ENCODE measurements at regions not wholly inside any gene's neighbourhood (a gene's known extent, or its start where the extent isn't known, plus 50 kb on each side); places are given as distances from the start of the nearest gene placed in this dataset.
A peak's percentile ranks its signal among the peaks of the same experiment; 100 is the strongest.
"Not testable (repeated sequence)": the region's sequence is repeated elsewhere in the genome, so short reads cannot be mapped to it uniquely, and the experiment has no call there.

DNA sequence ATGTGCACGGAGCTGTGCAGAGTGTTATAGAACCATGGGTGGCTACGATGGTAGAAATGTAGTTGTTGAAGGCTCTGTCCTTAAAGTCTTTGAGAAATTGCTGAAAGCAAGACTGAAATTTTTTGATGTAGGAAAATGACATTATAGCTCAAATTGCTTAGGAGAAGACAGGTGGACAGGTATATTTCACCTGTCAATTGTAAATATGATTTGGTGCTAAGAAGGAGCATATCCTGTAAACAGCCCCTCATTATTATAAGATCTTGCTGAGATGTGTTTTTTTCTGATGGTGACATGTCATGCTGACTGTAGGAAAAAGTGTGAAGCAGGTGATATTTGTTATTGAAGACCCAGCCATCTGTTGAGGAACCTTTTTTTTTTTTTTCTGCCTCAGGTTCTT lies 377.9 kb downstream of the PSAT1 start:
- DNase-seq (ENCODE audit: low read depth), result no peak

DNA sequence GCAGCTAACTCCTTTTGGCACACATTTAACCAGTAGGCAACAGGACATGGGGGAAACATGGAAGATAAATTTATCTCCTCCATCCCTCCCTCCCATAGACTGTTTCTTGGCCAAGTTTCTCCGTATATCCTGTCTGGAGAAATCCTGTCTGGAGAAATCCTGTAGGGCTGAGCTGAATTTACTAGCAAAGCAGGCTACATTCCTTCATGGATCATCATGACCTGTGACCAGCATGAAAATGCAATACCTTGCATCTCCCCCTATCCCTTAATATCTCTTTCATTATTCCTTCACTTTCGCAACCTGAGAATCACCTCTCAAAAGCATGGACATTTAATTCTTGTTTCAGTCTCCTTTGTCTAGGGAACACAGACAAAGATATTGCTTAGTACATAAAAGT lies 379.1 kb downstream of the PSAT1 start:
- peak; percentile 31 for DNase-seq (ENCODE audit: low read depth)

DNA sequence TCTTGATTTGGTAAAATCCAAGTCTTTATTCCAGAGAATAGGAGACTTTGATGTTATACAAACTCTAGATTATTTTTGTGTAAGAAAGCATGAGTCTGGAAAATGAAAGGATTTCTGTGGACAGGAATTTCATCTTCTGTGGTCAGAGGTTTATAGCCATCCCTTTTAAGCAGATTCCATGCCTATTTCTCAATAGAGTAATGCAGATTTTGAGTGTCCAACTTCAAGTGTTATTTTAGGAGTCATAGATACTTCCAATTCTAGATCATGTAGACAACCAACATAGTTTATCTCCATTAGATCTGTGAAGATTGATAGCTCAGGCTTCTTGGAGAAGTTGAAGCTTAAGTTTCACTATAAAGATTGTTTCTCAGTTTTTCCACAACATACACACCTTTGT lies 379.7 kb downstream of the PSAT1 start:
- DNase-seq (ENCODE audit: low read depth), result peak; percentile 48

DNA sequence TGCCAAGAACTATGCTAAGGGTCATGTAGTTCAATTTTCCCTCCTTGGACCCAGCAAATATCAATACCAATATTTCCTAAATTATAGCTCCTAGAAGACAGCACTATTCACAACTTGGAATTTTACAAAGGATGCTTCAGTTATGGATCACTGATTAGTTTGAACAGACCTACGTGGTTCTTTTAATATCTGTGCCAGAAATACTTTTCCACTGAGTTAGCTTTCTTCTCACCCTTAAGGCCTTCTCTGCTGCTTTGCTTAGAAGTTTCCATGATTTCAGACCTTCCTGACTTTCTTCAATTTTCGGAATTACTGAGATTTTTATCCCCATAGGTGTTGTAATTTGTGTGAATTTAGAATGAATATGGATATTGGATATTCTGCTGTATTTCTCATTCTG lies 380.4 kb downstream of the PSAT1 start:
- peak; percentile 55 for DNase-seq (ENCODE audit: low read depth)

DNA sequence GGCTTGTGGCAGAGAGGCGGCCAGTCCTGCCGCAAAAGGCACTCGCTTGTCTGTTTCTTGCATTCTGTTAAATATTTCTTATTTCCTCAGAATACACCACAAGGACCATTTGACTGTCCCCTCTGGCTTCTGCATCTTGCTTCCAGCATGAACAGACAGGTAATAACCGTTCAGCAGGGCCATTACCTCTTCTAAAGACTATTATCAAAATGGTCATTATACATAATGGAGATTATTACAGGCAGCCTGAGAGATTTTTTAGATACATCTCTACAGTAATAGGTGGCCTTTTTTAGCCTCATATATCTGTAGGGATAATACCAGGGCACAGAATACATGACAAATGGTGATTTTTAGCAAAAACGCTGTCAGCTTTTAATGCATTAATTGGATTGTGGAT lies 382.0 kb downstream of the PSAT1 start:
- no peak for DNase-seq (ENCODE audit: low read depth)

DNA sequence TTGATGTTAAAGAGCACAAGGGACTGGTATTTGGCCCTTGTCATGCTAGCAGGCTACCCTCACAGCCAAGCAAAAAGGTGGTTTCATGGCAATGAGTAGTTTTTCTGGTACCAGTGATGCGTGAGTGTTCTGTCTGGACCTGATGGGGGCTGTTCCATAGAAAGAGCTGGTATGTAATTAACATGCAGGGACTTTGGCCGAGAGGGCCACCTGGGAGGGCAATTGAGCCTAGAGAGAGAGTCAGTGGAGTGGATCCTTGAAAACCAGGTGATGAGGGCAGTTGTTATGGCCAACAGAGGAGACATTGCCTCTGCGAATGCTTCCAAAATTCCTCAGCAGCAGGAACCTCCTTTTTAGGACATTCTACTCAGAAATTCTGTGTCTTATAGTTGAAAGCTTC lies 383.3 kb downstream of the PSAT1 start:
- DNase-seq (ENCODE audit: low read depth), result no peak

DNA sequence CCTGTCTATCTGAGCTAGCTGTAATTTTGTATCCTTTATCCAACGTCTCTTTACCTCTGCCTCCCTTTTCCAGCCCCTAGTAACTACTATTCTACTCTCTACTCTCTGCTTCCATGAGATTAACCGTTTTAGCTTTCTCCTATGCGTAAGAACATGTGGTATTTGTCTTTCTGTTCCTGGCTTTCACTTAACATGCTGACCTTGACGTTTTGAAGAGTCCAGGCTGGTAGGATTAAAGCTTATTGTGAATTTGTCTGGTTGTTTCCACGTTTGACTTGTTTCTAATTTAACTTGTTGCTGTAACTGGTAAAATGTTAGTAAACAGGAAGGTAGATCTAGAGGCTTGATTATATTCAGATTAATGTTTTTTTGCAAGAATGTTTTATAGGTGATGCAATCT lies 385.3 kb downstream of the PSAT1 start:
- DNase-seq (ENCODE audit: low read depth), result no peak

DNA sequence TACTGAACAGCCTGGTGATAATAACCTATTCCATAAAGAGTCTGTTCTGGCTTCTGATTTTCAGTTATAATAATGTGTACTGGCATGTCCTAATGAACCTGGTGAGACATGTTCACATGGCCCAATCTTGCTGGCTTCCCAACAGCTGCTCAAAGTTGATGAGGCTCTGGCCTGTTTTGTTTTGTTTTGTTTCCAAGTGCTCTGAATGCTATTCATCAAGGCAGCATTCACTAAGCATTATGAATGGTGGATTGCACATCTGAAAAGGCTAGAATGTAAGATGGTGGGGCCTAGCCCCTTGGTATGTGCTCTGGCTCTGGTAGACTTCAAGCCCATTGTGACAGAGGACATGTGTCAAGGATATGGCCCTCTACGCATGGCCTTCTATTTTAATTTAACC lies 388.5 kb downstream of the PSAT1 start:
- DNase-seq (ENCODE audit: low read depth), result no peak

DNA sequence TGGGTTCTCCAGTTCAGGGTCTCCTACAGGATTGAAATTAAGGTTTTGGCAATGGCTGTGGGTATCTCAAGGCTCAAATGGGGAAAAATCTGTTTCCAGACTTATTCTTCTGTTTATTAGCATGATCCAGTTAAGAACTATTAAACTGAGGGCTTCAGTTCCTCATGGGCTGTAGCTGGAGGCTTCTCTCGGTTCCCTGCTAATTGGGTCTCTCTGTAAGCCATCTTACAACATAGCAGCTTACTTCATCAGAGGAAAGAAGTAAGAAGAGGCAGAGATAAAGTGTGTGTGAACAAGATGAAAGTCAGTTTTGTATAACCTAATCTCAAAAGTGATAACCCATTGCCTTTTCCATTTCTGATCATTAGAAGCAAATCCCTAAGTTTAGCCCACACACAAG lies 391.9 kb downstream of the PSAT1 start:
- no peak for DNase-seq (ENCODE audit: low read depth)

DNA sequence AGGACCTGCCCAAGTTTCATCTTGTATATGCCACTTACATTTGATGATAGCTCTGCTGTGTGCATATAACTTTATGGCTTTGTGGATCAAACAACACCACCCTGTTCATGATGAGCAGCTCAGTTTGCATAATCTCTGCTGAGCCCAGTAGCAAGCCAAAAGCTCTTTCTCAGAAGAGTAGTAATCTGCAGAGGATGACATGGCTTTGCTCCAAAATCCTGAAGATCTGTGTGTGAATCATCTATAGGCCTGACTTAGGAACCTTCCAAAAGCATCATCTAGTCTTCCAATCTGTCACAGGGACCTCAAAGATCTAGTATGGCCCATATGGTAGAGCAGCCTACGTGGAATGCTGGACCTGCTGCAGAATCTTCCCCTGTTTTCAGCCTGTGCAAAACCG lies 394.6 kb downstream of the PSAT1 start:
- DNase-seq (ENCODE audit: low read depth), result peak; percentile 30

DNA sequence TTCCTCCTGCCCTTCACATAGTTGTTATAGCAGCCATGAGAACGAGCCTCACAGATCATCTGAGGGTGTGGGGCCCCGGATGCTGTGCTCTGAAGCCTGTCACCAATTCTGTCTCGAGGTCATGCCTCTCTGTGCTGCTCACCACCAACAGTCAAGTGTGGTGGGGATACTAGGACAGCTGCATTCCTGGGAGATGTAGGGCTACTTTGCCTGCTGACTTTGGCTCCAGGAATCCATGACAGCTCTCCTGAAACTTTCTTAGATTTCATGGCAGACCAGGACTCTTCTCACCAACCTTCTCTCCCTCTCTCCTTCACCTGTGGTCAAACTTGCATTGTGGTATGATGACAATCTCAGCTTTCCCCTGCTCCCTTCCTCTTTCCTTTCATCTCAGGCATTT lies 395.9 kb downstream of the PSAT1 start:
- DNase-seq (ENCODE audit: low read depth), result peak; percentile 70

DNA sequence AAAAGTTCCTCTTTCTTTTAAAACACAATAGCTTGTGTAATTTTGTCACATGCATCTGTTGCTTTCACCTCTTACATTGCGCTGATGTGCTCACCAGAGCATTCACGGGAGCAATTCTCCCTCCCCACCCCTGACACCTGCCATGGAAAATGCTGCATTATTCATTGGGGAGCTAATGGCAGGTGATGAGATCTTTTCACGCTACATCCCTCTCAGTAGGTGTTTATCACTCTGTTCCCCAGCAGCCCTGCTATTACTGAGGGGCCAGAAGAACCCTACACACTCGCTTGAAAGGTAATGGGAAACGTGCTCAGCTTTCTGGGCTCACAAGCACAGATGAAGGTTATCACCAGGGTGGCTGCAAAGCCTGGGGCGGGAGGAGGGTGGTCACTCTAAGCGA lies 398.0 kb downstream of the PSAT1 start:
- DNase-seq (ENCODE audit: low read depth), result no peak

DNA sequence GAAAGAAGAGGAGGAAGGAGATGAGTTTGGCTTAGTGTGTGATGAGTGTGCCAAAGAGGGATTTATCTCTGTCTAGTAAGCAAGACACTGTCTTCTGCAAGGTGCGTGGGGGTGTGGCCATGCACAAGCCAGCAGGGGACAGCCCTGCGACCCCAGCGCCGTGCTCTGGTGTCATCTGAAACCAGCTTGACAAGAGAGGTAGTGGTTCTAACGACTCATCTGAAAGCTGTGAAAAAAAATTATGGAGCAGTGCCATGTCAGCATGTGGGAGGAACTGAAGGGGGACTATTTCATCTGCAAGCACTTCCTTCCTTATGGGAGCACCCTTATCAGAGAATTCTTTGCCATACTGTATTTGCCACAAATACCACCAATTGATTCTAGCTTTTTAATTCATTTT lies 398.6 kb downstream of the PSAT1 start:
- DNase-seq (ENCODE audit: low read depth), result no peak

DNA sequence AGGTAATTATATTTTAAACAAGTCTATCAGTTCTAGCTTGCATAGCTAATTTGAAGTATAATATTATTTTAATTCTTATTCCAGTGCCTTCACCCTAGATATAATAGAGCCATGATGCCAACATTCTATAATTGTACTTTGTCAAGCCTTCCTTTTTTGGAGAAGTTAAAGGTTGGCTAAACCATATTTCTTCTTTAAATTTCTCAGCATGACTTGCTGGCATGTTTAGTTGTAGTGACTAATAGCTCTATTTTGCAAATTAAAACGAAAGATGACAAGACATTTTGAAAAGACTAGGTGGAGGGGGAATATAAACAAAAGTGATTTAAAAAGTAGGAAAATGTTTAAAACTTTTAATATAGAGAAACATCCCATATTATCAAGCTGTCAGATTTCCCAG lies 400.7 kb downstream of the PSAT1 start:
- DNase-seq (ENCODE audit: low read depth), result peak; percentile 8

DNA sequence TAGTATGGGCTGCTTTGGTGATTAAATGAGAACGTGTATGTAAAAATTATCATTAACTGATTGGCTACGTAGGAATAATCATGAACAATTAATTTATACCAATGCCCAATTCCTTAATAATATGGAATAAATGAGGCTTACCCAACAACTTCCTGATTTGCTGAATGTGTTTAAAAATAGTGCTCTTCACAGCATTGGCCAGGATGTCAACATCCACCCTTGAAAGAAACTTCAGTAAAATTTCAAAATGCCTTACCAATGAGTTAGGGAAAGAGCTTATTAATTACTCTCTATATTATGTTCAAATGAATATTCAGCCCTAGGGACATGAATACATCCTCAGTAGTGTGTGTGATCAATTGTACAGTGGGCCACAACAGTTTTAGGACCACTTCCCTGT lies 401.4 kb downstream of the PSAT1 start:
- no peak for DNase-seq (ENCODE audit: low read depth)

DNA sequence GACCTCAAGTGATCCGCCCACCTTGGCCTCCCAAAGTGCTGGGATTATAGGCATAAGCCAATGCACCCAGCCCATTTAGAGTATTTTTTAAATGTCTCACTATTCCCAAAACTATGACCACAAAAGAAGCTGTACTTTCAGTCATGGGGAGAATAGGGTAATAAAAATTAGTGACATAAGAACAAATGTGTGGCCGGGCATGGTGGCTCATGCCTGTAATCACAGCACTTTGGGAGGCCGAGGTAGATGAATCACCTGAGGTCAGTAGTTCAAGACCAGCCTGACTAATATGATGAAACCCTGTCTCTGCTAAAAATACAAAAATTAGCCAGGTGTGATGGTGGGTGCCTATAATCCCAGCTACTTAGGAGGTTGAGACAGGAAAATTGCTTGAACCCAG lies 402.3 kb downstream of the PSAT1 start:
- DNase-seq (ENCODE audit: low read depth), result peak; percentile 42

DNA sequence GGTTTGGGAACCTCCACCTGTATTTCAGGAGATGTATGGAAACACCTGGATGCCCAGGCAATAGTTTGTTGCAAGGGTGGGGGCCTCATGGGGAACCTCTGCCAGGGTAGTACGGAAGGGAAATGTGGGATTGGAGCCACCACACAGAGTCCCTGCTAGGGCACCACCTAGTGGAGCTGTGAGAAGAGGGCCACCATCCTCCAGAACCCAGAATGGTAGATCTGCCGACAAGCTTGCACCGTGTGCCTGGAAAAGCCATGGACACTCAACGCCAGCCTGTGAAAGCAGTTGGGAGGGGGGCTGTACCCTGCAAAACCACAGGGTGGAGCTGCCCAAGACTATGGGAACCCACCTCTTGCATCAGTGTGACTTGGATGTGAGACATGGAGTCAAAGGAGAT lies 407.2 kb downstream of the PSAT1 start:
- not testable (repeated sequence) for DNase-seq (ENCODE audit: low read depth)

DNA sequence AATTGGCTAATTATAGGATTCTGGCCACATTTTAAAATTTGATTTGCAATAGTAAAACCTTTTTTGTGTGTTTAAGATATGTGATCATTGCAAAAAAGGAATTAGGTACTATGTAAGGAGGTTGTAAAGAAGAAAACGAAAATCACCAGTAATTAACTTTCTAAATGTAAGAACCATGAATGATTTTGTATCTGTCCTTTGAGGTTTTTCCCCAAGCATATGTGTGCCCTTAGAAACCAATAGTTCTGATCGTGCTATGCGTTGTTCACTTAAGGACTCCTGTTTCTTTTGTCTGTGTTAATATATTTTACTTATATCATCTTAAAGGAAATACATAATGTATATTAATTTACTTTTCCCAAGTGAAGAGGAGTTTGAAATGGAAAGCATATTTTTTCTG lies 410.2 kb downstream of the PSAT1 start:
- no peak for DNase-seq (ENCODE audit: low read depth)

DNA sequence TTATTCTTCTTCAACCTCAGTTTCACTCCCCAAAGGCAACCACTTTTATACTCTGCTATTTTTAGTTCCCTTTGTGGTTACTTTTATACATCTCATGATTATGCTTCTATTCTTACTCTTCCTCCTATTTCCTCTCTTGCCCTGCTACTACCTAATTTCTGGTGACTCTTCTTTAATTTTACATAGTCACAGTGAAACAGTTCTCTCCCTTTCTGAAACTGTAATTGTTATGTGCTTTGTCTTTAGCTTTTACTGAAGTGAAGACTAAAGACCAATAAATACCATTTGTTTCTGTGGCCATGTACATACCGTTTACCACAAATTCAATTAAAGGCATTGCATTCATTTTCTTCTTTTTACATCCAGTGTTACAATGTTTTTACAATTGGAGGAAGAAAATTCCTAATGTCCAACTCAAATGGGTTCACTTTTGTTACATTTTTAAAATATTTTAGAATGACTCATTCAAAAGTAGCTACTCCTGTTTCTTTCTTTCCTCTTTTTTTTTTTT lies 410.6 kb downstream of the PSAT1 start:
- peak; percentile 76 for DNase-seq (ENCODE audit: low read depth)

DNA sequence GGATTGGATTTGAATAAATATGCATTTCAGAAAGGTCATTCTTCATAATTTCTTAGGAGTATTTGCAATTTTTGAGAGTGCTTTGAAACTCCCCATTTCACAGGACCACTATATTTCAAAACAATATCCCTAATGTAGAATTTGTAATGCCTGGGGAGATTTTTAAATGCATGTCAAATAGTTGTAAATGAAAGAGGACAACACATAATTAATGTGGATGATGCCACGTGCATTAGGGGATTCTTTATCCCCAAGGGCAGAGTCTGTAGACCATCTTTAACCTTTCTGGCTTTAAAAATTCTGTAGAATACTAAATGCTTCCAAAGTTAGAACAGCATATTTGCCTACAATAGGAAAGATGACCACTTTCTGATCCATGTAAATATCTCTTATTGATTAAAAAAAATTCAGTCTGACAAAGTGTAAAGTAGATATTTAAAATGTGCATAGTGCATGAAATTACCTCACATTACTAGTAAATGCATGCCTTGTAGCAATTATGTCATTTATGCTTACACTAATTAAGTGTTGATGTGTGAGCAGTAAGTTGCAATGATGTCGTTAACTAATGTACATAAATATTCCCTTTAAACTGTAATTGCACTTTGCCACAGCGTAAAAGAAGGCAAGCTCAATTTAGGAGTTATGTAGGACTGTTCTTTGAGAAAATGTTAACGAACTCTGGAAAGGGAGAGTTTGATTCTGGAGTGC lies 416.1 kb downstream of the PSAT1 start:
- no peak for DNase-seq (ENCODE audit: low read depth)

DNA sequence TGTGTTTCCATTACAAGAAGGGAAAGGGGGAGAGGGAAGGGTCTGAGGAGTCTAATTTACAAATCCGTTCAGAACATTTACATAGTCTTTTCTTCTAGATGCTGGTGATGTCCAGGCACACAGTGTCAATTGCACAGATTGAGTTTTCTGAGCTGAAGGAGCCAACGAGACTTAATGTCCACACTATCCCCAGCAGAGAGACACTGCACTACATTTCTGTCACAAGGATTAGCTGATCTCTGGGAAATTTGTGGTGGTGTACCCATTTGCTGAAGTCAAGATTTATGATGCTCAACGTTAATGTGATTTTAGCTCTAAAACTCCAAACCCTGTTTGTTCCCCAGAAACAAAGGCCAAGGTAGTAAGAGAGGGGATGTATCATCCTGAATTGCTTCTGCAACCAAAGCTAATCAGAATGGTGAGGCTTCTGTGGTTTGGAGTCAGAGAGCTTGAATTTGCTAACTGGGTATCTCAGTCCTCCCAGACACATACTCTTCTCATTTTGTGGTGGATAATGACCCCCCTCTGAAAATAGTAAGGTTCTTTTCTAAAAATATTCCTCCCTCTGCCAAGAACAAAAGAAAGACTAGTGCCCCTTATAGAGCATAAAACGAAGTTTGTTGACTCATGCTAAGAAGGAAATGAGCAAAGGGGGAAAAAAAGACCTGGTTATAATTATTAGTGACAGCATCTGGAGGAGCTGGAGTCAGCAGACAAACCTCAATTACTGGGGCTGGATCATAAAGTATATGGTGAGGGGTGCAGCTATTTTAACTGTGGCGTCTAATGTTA lies 416.9 kb downstream of the PSAT1 start:
- peak; percentile 63 for DNase-seq (ENCODE audit: low read depth)

DNA sequence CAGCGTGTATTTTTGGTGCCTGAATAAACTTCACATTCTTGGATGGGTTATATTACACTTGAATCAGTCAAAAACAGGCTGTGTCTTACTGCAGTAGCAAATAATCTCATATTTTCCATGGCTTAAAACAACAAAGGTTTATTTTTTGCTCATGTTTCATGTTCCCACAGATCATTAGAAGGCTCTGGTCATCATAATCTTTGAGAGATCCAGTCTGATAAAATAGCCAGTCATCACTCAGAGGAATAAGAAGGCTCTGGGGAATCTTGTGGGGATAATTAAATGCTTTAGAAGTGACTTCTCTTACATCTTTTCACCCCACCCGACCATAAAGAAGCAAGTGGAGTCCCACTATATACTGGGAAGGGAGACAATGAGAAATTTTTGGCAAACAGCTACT lies 417.7 kb downstream of the PSAT1 start:
- DNase-seq (ENCODE audit: low read depth), result peak; percentile 38

DNA sequence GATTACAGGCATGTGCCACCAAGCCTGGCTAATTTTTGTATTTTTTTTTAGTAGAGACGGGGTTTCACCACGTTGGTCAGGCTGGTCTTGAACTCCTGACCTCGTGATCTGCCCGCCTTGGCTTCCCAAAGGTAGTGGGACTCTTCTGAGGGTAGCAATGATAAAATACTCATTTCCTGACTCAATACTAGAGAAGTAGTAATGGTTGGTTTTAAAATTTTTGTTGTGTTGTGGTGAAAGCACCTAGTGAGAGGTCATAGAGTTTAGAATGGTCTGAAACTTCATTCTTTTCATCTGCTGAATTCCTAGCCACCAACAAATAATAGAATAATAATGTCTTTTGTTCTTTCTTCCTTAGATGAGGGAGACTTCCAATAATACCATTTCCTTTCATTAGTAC lies 422.1 kb downstream of the PSAT1 start:
- not testable (repeated sequence) for DNase-seq (ENCODE audit: low read depth)

DNA sequence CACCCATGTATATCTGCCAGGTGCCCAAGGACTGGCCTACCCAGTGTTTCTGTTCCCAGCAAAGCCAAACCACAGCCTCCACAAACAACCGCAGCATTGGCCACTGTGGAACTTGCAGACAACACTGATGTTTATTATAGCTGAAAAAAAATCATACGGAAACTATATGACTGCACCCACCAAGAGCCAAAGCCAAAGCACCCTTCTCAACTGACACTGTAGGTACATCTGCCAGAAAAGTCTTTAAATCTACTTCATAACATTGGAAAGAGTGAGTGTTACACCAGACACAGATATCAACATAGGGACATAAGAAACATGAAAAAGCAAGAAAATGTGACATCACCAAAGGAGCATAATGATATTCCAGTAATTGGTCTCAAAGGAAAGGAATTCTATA lies 428.0 kb downstream of the PSAT1 start:
- no peak for DNase-seq (ENCODE audit: low read depth)
